ENCODE measurements at regions not wholly inside any gene's neighbourhood (a gene's known extent, or its start where the extent isn't known, plus 50 kb on each side); places are given as distances from the start of the nearest gene placed in this dataset.

DNA sequence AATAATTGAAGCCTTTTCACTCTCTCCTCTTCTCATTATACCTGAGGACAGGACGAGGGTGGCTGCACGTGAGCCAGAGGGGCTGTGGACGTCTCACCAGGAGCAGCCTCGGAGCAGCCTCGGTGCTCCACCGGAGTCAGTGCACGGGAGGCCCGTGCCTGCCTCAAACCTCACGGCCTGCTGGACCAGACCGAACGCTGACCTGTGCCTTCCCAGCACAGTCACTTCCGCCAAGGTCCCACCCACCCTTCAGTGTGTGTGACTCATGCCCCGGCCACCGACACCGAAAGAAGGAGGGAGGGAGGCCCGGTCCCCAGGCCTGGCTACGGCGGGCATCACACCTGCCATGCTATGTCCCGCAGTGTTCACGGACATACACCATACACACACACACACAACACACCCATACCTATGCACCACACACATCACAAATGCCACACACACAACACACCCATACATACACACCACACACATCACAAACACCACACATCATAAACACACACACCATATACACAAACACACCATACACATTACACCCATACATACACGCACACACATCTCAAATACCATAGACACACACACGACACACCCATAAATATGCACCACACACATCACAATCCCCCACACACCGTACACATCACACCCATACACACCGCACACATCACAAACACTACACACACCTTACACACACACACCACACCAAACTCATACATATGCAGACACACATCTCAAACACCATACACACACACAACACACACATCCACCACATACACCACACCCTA, 1506.5 kb downstream of the TBC1D22A start:
- no peak for DNase-seq
- Histone ChIP-seq H3K27ac (no peak overlapping the region), H3K4me1 (no peaks in the 10 kb centered on the region), H3K9me3 (no peaks in the 10 kb centered on the region), H3K27me3 (replicated peaks in 1 of 7) (peaks cover 0 to 54% (median 0%) of the 10 kb centered on the region in 7 donors), H3K4me3 (no peak overlapping the region), H3K36me3 (no peaks in the 10 kb centered on the region)
- 79 to 87% (median 84%) methylated on average over 19 to 24 of the region's 24 CpGs for WGBS, 5 donors
- intact Hi-C loops (cut with DNase I; ENCODE audit: low total_unique reads), result no loop called here
- TF ChIP-seq, protein P1, sequence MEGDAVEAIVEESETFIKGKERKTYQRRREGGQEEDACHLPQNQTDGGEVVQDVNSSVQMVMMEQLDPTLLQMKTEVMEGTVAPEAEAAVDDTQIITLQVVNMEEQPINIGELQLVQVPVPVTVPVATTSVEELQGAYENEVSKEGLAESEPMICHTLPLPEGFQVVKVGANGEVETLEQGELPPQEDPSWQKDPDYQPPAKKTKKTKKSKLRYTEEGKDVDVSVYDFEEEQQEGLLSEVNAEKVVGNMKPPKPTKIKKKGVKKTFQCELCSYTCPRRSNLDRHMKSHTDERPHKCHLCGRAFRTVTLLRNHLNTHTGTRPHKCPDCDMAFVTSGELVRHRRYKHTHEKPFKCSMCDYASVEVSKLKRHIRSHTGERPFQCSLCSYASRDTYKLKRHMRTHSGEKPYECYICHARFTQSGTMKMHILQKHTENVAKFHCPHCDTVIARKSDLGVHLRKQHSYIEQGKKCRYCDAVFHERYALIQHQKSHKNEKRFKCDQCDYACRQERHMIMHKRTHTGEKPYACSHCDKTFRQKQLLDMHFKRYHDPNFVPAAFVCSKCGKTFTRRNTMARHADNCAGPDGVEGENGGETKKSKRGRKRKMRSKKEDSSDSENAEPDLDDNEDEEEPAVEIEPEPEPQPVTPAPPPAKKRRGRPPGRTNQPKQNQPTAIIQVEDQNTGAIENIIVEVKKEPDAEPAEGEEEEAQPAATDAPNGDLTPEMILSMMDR (IDR thresholded peaks at IDR 0.05 in 8 of 11, conservative IDR thresholded peaks at IDR 0.05 in 3 of 11), result no peak
- TF ChIP-seq POLR2AphosphoS5 (IDR thresholded peaks at IDR 0.05) (no peak), POLR2A (IDR thresholded peaks at IDR 0.05) (no peak)

DNA sequence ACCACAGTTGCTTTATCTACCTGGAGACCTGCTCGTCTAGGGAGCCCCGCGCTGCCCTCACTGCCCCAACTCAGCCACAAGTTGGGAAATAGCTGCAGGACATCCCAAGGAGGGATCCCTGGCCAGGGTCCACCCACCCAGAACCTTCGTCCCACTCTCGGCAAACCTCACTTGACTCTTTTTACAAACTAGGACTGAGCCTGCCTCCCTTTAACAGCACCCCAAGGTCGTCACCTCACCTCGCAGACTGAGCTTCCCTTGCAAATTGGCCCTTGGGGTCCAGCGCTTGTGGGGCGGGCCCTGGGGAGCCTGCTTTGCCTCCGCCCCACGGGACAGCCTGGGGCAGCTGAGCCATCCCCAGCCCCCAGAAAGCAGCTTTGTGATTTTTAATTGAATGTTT, 1505.8 kb downstream of the TBC1D22A start:
- WGBS, 5 donors, result 71 to 83% (median 73%) methylated on average over 11 of the region's 11 CpGs
- intact Hi-C loops (cut with DNase I; ENCODE audit: low total_unique reads), result no loop called here
- Histone ChIP-seq H3K27me3 (replicated peaks in 1 of 7) (peaks cover 0 to 61% (median 0%) of the 10 kb centered on the region in 7 donors), H3K4me3 (no peak overlapping the region), H3K36me3 (no peaks in the 10 kb centered on the region), H3K27ac (no peak overlapping the region), H3K9me3 (no peaks in the 10 kb centered on the region), H3K4me1 (no peaks in the 10 kb centered on the region)
- TF ChIP-seq POLR2AphosphoS5 (IDR thresholded peaks at IDR 0.05) (no peak), POLR2A (IDR thresholded peaks at IDR 0.05) (no peak)
- TF ChIP-seq, protein P1 (IDR thresholded peaks at IDR 0.05 in 8 of 11, conservative IDR thresholded peaks at IDR 0.05 in 3 of 11), result no peak
- DNase-seq, result no peak

DNA sequence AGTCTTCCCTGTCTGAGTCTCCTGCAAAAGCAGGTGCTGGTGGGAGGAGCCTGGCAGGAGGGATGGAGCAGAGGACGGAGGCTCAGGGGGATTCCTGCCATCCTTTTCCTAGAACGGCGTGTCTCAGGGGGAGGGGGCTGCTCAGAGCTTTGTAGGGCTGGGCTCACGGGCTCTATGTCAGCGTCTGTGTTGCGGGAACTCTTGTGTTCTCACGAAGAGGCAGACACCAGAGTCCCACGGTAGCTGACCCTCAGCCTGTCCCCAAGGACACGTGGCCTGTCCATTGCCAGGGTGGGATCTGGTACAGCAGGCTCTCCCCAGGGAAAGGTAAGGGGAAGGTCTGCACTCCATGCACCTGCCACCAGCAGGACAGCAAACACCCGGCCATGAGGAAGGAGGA, 1505.2 kb downstream of the TBC1D22A start:
- Histone ChIP-seq H3K36me3 (no peaks in the 10 kb centered on the region), H3K27me3 (replicated peaks in 1 of 7) (peaks cover 0 to 61% (median 0%) of the 10 kb centered on the region in 7 donors), H3K9me3 (no peaks in the 10 kb centered on the region), H3K4me3 (no peak overlapping the region), H3K4me1 (no peaks in the 10 kb centered on the region), H3K27ac (no peak overlapping the region)
- no peak for DNase-seq
- no peak for TF ChIP-seq POLR2AphosphoS5 (IDR thresholded peaks at IDR 0.05)
- no peak for TF ChIP-seq POLR2A (IDR thresholded peaks at IDR 0.05)
- TF ChIP-seq, protein P1 (IDR thresholded peaks at IDR 0.05 in 8 of 11, conservative IDR thresholded peaks at IDR 0.05 in 3 of 11), result no peak
- 39 to 53% (median 51%) methylated on average over 7 to 10 of the region's 10 CpGs for WGBS, 5 donors
- intact Hi-C loops (cut with DNase I; ENCODE audit: low total_unique reads), result no loop called here

DNA sequence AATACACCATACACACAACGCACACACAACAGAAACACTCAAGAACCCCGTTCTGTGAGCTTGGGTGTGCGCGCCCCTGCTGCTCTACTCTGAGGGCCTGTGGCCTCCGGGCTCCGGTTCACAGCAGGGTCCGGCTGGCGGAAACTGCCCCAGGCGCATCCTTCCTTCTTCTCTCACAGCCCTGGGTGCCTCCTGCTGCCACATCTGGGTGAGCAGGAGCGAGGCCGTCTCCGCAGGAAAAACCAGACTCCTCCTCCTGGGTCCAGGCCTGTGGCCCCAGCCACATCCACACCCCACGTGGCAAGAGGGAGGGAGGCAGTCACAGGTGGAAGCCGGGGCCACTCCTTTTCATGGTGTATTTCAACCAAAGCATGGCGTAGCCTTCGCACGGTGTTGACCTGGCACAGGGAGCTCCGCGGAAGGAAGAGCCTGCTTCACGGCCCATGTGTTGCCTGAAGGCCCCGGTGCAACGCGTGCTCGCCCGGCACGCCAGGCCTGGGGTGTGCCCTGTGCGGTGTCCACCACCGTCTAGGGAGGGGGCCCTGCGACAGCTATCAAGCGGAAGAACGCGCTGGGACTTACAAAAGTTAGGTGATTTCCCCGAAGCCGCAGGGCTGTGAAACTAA, 1502.7 kb downstream of the TBC1D22A start:
- H3K4me3 ChIP-seq, result no peak overlapping the region
- no peaks in the 10 kb centered on the region for H3K9me3 ChIP-seq
- no peak overlapping the region for H3K27ac ChIP-seq
- H3K27me3 ChIP-seq (replicated peaks in 1 of 7), result peaks cover 0 to 54% (median 0%) of the 10 kb centered on the region in 7 donors
- WGBS, 5 donors, result 90 to 92% (median 91%) methylated on average over 25 to 34 of the region's 34 CpGs
- intact Hi-C loops (cut with DNase I; ENCODE audit: low total_unique reads), result no loop called here
- TF ChIP-seq, protein P1 (IDR thresholded peaks at IDR 0.05 in 8 of 11, conservative IDR thresholded peaks at IDR 0.05 in 3 of 11), result no peak
- TF ChIP-seq POLR2AphosphoS5 (IDR thresholded peaks at IDR 0.05) (no peak), POLR2A (IDR thresholded peaks at IDR 0.05) (no peak)
- DNase-seq, result no peak
- H3K36me3 ChIP-seq, result no peaks in the 10 kb centered on the region
- H3K4me1 ChIP-seq, result no peaks in the 10 kb centered on the region

Measured in spleen (tissue), 11 donors.